Right lobe of liver (tissue), 4 donors: ENCODE measurements at regions not wholly inside any gene's neighbourhood (a gene's known extent, or its start where the extent isn't known, plus 50 kb on each side); places are given as distances from the start of the nearest gene placed in this dataset.

ENCODE experiments used
- CTCF ChIP-seq, 4 donors: fragments of 200-600 bp in 3 of 4; fragments of 450-650 bp in 1 of 4; IDR thresholded peaks; one replicate each; pipeline versions ENCODE4 v1.5.1 to v1.8.0; 2016 to 2022; ENCODE audit warnings: antibody characterized with exemption in 4 of 4, mild to moderate bottlenecking in 2 of 4
- POLR2A ChIP-seq: fragments of 450-650 bp; IDR thresholded peaks from one replicate; pipeline ENCODE4 v1.6.1; 2017; ENCODE audit warnings: antibody characterized with exemption, mild to moderate bottlenecking
- donor health status: DM: no; HTN: no; CAD: no.
- donor health status: DM: no; HTN: no; CAD: no.
- donor health status: DM: no; HTN: yes; CAD: no.

- TF ChIP-seq CTCF (IDR thresholded peaks at IDR 0.05) (no peak), POLR2A (no peak)
Observed at GRCh38 chr17:34143430-34143829, 111.7 kb upstream of the CCL2 start.
